Caco-2 (cell line): ENCODE measurements at regions not wholly inside any gene's neighbourhood (a gene's known extent, or its start where the extent isn't known, plus 50 kb on each side); places are given as distances from the start of the nearest gene placed in this dataset.

Experiments used
- BruUV-seq: library from RNA; stranded (reverse); fragments of 400-500 nt; replicated peaks from 2 replicates; lab custom pipeline; 2021; lab: Mats Ljungman, UMichigan
- CTCF ChIA-PET: fragments of 300-600 bp; sonication (Branson Sonifier 250); formaldehyde crosslinking; loops from one replicate; lab custom pipeline; 2022; ENCODE audit warnings: antibody characterized with exemption; lab: Charles Lee
- POLR2A ChIA-PET: fragments of 300-600 bp; sonication (Branson Sonifier 250); formaldehyde crosslinking; loops from one replicate; lab custom pipeline; 2022; ENCODE audit warnings: antibody characterized with exemption; lab: Charles Lee
- DNase-seq, 2 experiments: peaks; one replicate each; pipeline versions ENCODE4 v3.0.0 to v3.0.0-alpha.2; 2020 to 2022
- H3K27me3 ChIP-seq: replicated peaks from 2 replicates; pipeline ENCODE4 v1.6.0; 2011; ENCODE audit warnings: low read length; ENCODE audit not compliant: control insufficient read depth, insufficient read depth
- H3K36me3 ChIP-seq: 2 replicates; pipeline ENCODE4 v1.5.1; 2011; ENCODE audit warnings: low read length; ENCODE audit not compliant: control insufficient read depth, insufficient read depth
- H3K4me1 ChIP-seq: fragments of 250-450 bp; sonication (Bioruptor Pico); 2 replicates; pipeline ENCODE4 v1.5.1; 2020; ENCODE audit warnings: mild to moderate bottlenecking
- H3K4me3 ChIP-seq: 2 replicates; pipeline ENCODE4 v1.5.1; 2011; ENCODE audit warnings: low read depth, mild to moderate bottlenecking, control low read depth, low read length
- H3K9me3 ChIP-seq: fragments of 250-450 bp; sonication (Bioruptor Pico); 2 replicates; pipeline ENCODE4 v1.5.1; 2020; ENCODE audit warnings: mild to moderate bottlenecking, moderate library complexity
- H3K27ac Mint-ChIP-seq: one replicate; pipeline ENCODE4 v1.8.0; 2022; ENCODE audit warnings: mixed read lengths; ENCODE audit not compliant: unreplicated experiment
- H3K27me3 Mint-ChIP-seq: one replicate; pipeline ENCODE4 v1.8.0; 2022; ENCODE audit warnings: mixed read lengths; ENCODE audit not compliant: insufficient read depth, unreplicated experiment
- H3K36me3 Mint-ChIP-seq: one replicate; pipeline ENCODE4 v1.8.0; 2022; ENCODE audit warnings: mild to moderate bottlenecking, mixed read lengths; ENCODE audit not compliant: insufficient read depth, unreplicated experiment
- H3K4me1 Mint-ChIP-seq: one replicate; pipeline ENCODE4 v1.8.0; 2022; ENCODE audit warnings: low read depth, mixed read lengths; ENCODE audit not compliant: unreplicated experiment
- H3K4me3 Mint-ChIP-seq: one replicate; pipeline ENCODE4 v1.8.0; 2022; ENCODE audit warnings: mild to moderate bottlenecking, moderate library complexity, mixed read lengths; ENCODE audit not compliant: unreplicated experiment
- H3K9me3 Mint-ChIP-seq: one replicate; pipeline ENCODE4 v1.8.0; 2022; ENCODE audit warnings: mixed read lengths; ENCODE audit not compliant: unreplicated experiment
- intact Hi-C: fragments of 100-400 bp; cut with micrococcal nuclease; formaldehyde crosslinking; loops from one replicate; pipeline ENCODE4 v1.10.0; 2022; ENCODE audit not compliant: unreplicated experiment
- TF ChIP-seq, protein P1 (sequence below), 2 experiments: fragments of 200-600 bp in 1 of 2; IDR thresholded peaks; 1 replicate in 1 of 2; 2 replicates in 1 of 2; pipeline versions ENCODE4 v1.5.1 to v1.8.0; 2011 to 2022; ENCODE audit warnings: antibody characterized with exemption in 1 of 2, control low read depth in 1 of 2, inconsistent platforms in 1 of 2, low read depth in 1 of 2, low read length in 1 of 2, mild to moderate bottlenecking in 1 of 2, moderate library complexity in 1 of 2; ENCODE audit not compliant: insufficient read depth in 1 of 2, severe bottlenecking in 1 of 2, unreplicated experiment in 1 of 2

GRCh38 chrX:150052226-150052625 is 113.9 kb upstream of the EOLA2 start:
- H3K9me3 ChIP-seq, result no peaks in the 10 kb centered on the region
- H3K36me3 Mint-ChIP-seq, result no peaks in the 10 kb centered on the region
- no peak for DNase-seq
- intact Hi-C loops, result no loop called here
- no peak overlapping the region for H3K4me3 Mint-ChIP-seq
- H3K9me3 Mint-ChIP-seq, result no peaks in the 10 kb centered on the region
- H3K4me1 ChIP-seq, result no peaks in the 10 kb centered on the region
- H3K4me3 ChIP-seq, result no peak overlapping the region
- CTCF ChIA-PET, result no interaction called here
- no peaks in the 10 kb centered on the region; the same call in 1 of the 2 replicates for H3K27me3 ChIP-seq
- H3K27me3 Mint-ChIP-seq, result peaks cover 8% of the 10 kb centered on the region
- POLR2A ChIA-PET, result no interaction called here
- H3K36me3 ChIP-seq, result no peaks in the 10 kb centered on the region
- no peak overlapping the region for H3K27ac Mint-ChIP-seq
- TF ChIP-seq, protein P1, sequence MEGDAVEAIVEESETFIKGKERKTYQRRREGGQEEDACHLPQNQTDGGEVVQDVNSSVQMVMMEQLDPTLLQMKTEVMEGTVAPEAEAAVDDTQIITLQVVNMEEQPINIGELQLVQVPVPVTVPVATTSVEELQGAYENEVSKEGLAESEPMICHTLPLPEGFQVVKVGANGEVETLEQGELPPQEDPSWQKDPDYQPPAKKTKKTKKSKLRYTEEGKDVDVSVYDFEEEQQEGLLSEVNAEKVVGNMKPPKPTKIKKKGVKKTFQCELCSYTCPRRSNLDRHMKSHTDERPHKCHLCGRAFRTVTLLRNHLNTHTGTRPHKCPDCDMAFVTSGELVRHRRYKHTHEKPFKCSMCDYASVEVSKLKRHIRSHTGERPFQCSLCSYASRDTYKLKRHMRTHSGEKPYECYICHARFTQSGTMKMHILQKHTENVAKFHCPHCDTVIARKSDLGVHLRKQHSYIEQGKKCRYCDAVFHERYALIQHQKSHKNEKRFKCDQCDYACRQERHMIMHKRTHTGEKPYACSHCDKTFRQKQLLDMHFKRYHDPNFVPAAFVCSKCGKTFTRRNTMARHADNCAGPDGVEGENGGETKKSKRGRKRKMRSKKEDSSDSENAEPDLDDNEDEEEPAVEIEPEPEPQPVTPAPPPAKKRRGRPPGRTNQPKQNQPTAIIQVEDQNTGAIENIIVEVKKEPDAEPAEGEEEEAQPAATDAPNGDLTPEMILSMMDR (IDR thresholded peaks at IDR 0.05; ENCODE audit: insufficient read depth in 1 of 2, low read depth in 1 of 2, low read length in 1 of 2, severe bottlenecking in 1 of 2, unreplicated experiment in 1 of 2), result no peak
- H3K4me1 Mint-ChIP-seq, result no peaks in the 10 kb centered on the region
- no TSS peak for BruUV-seq

DNA sequence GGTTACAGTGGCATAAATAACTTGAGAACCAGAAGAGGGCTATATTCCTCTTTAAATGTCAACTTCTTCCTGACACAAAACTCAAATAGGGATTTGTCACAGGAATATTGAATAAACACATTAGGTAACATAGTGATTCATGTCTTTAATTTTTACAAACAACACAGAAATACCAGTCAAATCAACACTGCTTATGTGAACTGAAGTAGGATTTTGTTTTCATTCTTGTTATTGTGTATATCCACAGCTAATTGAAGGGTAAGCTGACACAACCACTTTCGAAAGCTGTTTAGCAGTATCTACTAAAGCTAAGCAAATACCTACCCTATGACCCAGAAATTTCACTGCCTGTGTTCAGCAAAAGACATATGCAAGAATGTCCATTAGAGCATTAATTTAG is 120.4 kb upstream of the EOLA2 start:
- BruUV-seq, result no TSS peak
- Histone ChIP-seq H3K9me3 (no peaks in the 10 kb centered on the region), H3K27me3 (no peaks in the 10 kb centered on the region), H3K36me3 (no peaks in the 10 kb centered on the region), H3K4me3 (no peak overlapping the region), H3K4me1 (no peaks in the 10 kb centered on the region)
- no peak overlapping the region for H3K27ac Mint-ChIP-seq
- DNase-seq, result no peak
- H3K4me3 Mint-ChIP-seq, result no peak overlapping the region
- intact Hi-C loops, result no loop called here
- TF ChIP-seq, protein P1 (IDR thresholded peaks at IDR 0.05; ENCODE audit: insufficient read depth in 1 of 2, low read depth in 1 of 2, low read length in 1 of 2, severe bottlenecking in 1 of 2, unreplicated experiment in 1 of 2), result no peak
- CTCF ChIA-PET, result no interaction called here
- no peaks in the 10 kb centered on the region for H3K36me3 Mint-ChIP-seq
- H3K27me3 Mint-ChIP-seq, result peaks cover 13% of the 10 kb centered on the region
- H3K4me1 Mint-ChIP-seq, result no peaks in the 10 kb centered on the region
- POLR2A ChIA-PET, result no interaction called here
- no peaks in the 10 kb centered on the region for H3K9me3 Mint-ChIP-seq

DNA sequence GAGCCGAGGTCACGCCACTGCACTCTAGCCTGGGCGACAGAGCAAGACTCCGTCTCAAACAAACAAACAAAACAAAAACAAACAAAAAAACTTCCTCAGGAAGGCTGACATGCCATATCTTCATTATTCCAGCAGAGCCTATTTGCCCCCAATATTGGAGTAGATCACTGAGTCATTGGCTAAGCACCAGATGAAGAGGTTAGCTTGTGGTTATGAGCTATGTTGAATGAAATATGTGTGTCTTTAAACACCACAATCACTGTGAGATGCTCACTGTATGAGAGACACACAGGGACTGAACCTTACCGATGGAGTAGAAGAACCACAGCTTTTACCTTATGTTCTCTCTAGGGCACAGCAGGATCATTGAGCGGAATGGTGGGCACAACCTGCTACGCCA is 122.1 kb upstream of the EOLA2 start:
- Mint-ChIP-seq H3K27me3 (peaks cover 16% of the 10 kb centered on the region), H3K4me3 (no peak overlapping the region), H3K9me3 (no peaks in the 10 kb centered on the region), H3K36me3 (no peaks in the 10 kb centered on the region), H3K27ac (no peak overlapping the region), H3K4me1 (no peaks in the 10 kb centered on the region)
- Histone ChIP-seq H3K4me3 (no peak overlapping the region), H3K36me3 (no peaks in the 10 kb centered on the region), H3K27me3 (no peaks in the 10 kb centered on the region), H3K4me1 (no peaks in the 10 kb centered on the region), H3K9me3 (no peaks in the 10 kb centered on the region)
- DNase-seq, result no peak
- ChIA-PET CTCF (no interaction called here), POLR2A (no interaction called here)
- TF ChIP-seq, protein P1 (IDR thresholded peaks at IDR 0.05; ENCODE audit: insufficient read depth in 1 of 2, low read depth in 1 of 2, low read length in 1 of 2, severe bottlenecking in 1 of 2, unreplicated experiment in 1 of 2), result no peak
- no TSS peak for BruUV-seq
- intact Hi-C loops, result no loop called here
